GM19468 (cell line): ENCODE measurements at regions not wholly inside any gene's neighbourhood (a gene's known extent, or its start where the extent isn't known, plus 50 kb on each side); places are given as distances from the start of the nearest gene placed in this dataset.
A peak's percentile ranks its signal among the peaks of the same experiment; 100 is the strongest.
"Not testable (repeated sequence)": the region's sequence is repeated elsewhere in the genome, so short reads cannot be mapped to it uniquely, and the experiment has no call there.

Experiments
- ATAC-seq: cut with Tn5 transposase; IDR thresholded peaks from one replicate; pipeline ENCODE4 v1.9.1; 2021; ENCODE audit warnings: mild to moderate bottlenecking, moderate library complexity, moderate number of reproducible peaks; ENCODE audit not compliant: unreplicated experiment; ENCODE audit errors: extremely low read depth

DNA sequence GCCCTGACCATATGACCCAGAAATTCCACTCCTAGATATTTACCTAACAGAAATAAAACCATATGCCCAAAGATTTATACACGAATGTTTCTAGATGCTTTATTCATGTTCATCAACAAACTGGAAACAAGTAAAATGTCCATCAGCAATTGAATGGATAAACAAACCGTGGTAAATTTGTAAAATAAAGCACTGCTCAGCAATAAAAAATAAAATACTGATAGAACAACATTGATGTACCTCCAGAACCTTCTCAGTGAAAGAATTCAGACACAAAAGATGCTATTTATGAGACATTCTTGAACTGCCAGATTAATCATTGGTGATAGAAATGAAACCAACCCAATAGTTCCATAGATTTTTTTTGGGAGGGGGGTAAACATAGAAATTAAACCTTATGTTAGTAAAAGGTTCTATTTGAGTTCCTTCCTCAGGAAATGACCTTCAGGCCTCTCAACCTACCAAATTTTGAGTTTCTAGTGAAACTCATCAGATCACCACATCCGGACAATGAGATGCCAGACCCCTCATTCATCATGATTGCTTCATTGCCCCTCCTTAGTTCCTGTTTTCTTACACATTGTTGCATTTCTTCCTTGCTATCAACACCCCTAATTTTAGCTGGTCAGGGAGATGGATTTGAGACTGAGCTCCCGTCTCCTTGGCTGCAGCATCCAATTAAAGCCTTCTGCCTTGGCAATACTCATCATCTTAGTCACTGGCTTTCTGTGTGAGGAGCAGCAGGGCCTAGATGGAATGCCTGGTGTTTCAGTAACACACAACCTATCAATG lies 203.5 kb downstream of the LPIN1 start:
- peak; percentile 24 for ATAC-seq

GRCh38 chr2:11950896-11951295 lies 204.5 kb downstream of the LPIN1 start:
- no peak for ATAC-seq

- not testable (repeated sequence) for ATAC-seq
These were observed 205.1 kb downstream of the LPIN1 start for GRCh38 chr2:11951492-11951891.

- no peak for ATAC-seq
These were observed 206.8 kb downstream of the LPIN1 start for GRCh38 chr2:11953258-11953657.

- no peak for ATAC-seq
These were observed 208.9 kb downstream of the LPIN1 start for GRCh38 chr2:11955314-11955713.

DNA sequence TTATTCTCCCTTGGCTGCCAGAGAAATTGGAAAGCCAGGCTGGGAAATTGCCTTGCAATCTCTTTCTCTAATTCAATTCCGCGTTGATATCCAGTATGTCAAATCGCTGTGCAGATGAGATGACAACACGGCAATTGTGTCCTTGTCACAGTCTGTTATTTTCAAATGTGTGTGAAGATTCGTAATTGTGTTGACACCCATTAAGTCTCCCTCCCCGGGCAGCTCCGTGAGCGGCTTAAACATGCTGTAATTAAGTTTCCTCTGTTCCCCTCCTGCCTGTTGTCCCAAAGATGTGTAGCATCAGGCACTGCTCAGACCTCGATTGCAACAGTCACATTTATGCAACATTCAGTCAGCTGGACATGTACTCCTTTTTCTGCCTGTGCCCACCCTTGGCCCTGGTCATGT lies 209.5 kb downstream of the LPIN1 start:
- no peak for ATAC-seq

- ATAC-seq: no peak
These were observed 216.4 kb downstream of the LPIN1 start for GRCh38 chr2:11962707-11963328.

DNA sequence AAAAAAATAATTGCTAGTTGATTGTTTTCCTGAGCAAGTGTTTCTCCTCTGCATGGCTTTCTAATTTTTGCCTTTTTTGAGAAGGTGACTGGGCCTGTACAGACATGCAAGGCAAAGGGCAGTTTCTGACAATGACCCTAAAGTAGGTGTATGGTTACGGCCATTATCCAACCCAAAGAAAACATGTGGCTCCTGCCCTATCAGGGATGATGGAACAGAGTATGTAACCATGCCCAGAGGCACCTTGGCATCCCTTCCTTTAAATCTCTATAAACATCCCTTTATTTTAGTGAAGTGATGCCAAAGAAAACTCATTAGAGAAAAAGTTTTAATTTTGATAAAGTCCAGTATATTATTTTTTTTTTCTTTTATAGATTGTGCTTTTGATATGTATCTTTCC lies 217.5 kb downstream of the LPIN1 start:
- ATAC-seq: no peak

DNA sequence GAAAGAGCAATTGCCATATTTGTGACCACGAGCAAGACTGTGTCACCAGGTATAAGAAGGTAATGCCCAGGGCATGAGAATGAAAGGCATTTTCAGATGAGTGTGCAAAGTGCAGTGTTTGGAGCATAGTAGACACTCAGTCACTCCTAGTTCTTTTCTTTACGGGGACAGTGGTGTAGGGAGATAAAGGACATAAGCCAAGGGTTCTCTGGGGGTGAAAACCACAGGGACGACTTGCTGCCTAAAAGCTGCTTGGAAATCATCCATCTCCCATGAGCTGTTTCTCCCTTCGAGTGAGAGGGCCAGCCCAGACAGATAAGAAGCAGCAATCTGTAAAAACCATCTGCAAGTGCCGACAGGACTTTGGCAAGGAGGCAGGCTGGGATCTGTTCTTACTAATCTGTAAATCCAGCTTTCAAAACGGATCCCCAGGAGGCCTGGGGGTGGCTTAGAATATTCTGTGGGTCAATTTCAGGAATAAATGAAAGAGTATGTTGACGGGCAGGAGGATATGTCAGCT lies 221.6 kb downstream of the LPIN1 start:
- no peak for ATAC-seq

DNA sequence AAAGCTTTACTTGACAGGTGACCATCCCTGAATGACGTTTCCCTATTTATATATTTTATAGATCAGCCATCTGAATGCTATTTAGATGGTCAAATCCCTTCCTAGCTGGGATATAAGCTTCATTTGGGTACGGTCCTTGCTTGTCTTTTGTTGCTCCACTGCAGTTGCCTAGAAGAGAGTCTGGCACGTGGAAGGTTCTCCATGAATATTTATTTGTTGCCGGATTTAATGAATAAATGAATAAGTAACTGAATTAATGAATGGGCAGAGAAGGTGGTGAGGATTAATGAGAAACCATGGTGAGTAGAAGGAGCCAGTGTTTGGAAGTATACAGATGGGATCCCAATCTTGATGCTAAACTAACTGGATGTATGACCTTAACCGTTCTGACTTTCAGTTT lies 222.1 kb downstream of the LPIN1 start:
- no peak for ATAC-seq

GRCh38 chr2:11969774-11970173 lies 223.3 kb downstream of the LPIN1 start:
- ATAC-seq: no peak

GRCh38 chr2:11974573-11974972 lies 228.1 kb downstream of the LPIN1 start:
- ATAC-seq: no peak

GRCh38 chr2:11975373-11975772 lies 228.9 kb downstream of the LPIN1 start:
- ATAC-seq: no peak

GRCh38 chr2:11976073-11976472 lies 229.6 kb downstream of the LPIN1 start:
- ATAC-seq: no peak

GRCh38 chr2:11977766-11978524 lies 231.5 kb downstream of the LPIN1 start:
- no peak for ATAC-seq

GRCh38 chr2:11980809-11981208 lies 234.4 kb downstream of the LPIN1 start:
- ATAC-seq: no peak

DNA sequence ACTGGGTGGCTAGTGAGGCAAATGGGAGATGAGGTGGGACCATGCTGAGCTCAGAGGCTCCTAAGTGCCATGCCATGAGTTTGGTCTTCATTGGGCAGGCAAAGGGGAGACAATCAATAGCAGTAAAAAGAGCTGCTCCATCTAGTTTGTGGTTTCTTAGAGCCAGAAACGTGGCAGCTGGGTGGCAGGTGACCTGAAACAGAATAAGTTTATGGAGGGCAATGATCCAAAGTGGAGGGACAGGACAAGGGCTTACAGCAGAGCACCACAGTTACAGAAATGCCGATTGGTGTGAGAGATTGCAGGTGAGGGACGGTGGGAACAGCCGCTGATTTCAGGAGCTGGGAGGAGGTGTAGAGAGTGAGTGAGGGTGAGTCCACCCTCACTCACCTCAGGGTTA lies 237.0 kb downstream of the LPIN1 start:
- no peak for ATAC-seq

DNA sequence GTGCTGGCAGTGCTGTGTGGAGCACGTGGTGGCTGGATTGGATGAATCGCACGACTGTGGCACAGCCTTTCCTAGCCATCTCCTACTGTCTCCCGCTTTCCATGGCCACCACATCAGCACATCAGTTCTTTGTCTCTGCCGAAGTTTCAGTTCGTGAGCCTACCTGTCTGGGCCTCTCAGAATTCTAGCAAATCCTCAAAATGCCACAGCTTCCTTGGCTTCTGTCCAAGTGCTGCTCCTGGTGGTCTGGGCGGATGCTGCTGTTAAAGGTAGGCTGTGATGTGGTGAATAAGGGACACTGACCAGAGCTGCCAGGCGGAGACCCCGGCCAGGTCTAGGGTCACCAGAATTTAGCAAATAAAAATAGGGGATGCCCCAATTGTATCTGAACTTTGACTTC lies 237.4 kb downstream of the LPIN1 start:
- no peak for ATAC-seq

DNA sequence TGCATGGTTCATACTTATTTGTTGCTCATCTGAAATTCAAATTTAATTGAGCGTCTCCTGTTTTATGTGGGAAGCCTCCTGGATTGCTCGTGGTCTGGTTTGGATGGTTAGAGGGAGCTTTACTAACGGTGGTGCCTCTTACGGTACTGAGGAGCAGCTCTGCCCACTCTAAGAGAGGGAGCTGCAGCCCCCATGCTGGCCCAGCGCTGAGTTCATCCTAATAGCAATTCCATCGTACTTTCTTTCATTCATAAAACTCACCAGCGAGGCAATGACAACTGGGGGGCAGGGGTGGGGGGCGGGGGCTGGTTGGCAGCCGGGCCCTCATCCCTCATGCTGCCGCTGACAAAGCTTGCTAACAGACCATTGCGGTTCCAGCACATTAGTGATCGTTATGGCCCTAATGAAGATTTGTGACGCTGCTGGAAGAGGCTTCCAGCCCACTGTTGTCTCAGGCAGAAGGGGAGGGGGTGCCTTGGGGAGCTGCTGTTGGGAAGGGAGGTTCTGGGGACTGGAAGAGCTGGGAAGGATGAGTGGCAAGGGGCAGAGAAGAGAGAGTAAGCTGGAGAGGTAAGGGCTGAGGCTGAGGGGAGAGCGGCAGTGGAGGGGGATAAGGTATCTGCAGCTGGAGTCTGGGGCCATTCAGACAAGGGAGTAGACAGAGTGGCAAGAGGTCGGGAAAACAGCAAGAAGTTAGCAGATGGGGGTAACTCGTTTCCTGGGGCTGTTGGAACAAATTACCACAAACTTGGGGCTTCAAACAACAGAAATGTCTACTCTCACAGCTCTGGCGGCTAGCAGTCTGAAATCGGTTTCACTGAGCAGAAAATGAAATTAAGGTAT lies 238.1 kb downstream of the LPIN1 start:
- no peak for ATAC-seq
